Sigmoid colon (tissue), 3 donors: ENCODE measurements at regions not wholly inside any gene's neighbourhood (a gene's known extent, or its start where the extent isn't known, plus 50 kb on each side); places are given as distances from the start of the nearest gene placed in this dataset.

ENCODE experiments used
- POLR2A ChIP-seq, 2 donors: fragments of 450-650 bp; IDR thresholded peaks; one replicate each; pipeline ENCODE4 v1.6.1; 2016; ENCODE audit warnings: antibody characterized with exemption in 2 of 2, mild to moderate bottlenecking in 2 of 2, moderate library complexity in 2 of 2
- TF ChIP-seq, protein P1 (sequence below), 4 experiments: fragments of 450-650 bp in 3 of 4; fragments of 200-600 bp in 1 of 4; IDR thresholded peaks; one replicate each; pipeline ENCODE4 v1.5.1; 2016 to 2019; ENCODE audit warnings: antibody characterized with exemption in 4 of 4, mild to moderate bottlenecking in 3 of 4, moderate library complexity in 2 of 4

- TF ChIP-seq, protein P1, sequence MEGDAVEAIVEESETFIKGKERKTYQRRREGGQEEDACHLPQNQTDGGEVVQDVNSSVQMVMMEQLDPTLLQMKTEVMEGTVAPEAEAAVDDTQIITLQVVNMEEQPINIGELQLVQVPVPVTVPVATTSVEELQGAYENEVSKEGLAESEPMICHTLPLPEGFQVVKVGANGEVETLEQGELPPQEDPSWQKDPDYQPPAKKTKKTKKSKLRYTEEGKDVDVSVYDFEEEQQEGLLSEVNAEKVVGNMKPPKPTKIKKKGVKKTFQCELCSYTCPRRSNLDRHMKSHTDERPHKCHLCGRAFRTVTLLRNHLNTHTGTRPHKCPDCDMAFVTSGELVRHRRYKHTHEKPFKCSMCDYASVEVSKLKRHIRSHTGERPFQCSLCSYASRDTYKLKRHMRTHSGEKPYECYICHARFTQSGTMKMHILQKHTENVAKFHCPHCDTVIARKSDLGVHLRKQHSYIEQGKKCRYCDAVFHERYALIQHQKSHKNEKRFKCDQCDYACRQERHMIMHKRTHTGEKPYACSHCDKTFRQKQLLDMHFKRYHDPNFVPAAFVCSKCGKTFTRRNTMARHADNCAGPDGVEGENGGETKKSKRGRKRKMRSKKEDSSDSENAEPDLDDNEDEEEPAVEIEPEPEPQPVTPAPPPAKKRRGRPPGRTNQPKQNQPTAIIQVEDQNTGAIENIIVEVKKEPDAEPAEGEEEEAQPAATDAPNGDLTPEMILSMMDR (IDR thresholded peaks at IDR 0.05), result no peak
- no peak for TF ChIP-seq POLR2A (IDR thresholded peaks at IDR 0.05)
These were observed 514.8 kb downstream of the TNS3 start for GRCh38 chr7:47066976-47067614.
